Naive thymus-derived CD4-positive, alpha-beta T cell (primary cell): ENCODE measurements at regions not wholly inside any gene's neighbourhood (a gene's known extent, or its start where the extent isn't known, plus 50 kb on each side); places are given as distances from the start of the nearest gene placed in this dataset.

Experiments
- ATAC-seq: fragments of 150-1000 bp; cut with Tn5 transposase; 2 replicates; pipeline ENCODE4 v1.10.0; 2021; ENCODE audit warnings: mild to moderate bottlenecking, moderate library complexity
- CTCF ChIA-PET: fragments of 350-600 bp; sonication (Branson Sonifier 250); formaldehyde crosslinking; loops from one replicate; lab custom pipeline; 2021; ENCODE audit warnings: antibody characterized with exemption; lab: Charles Lee
- POLR2A ChIA-PET: fragments of 350-600 bp; sonication (Branson Sonifier 250); formaldehyde crosslinking; loops from one replicate; lab custom pipeline; 2021; ENCODE audit warnings: antibody characterized with exemption, inconsistent platforms; lab: Charles Lee
- DNase-seq, 9 donors: peaks; one replicate each; pipeline versions ENCODE4 v3.0.0 to v3.0.0-alpha.2; 2020 to 2022; ENCODE audit warnings: mixed read lengths in 1 of 9
- H3K27ac ChIP-seq: one replicate; pipeline ENCODE4 v1.7.0; 2013; ENCODE audit warnings: mild to moderate bottlenecking, low read depth, low read length, moderate library complexity
- H3K27me3 ChIP-seq, 2 donors: one replicate each; pipeline ENCODE4 v1.7.0; 2013; ENCODE audit warnings: low read length in 2 of 2, mild to moderate bottlenecking in 2 of 2, moderate library complexity in 2 of 2; ENCODE audit not compliant: control insufficient read depth in 2 of 2, insufficient read depth in 2 of 2
- H3K36me3 ChIP-seq, 3 experiments: 1 replicate in 2 of 3; 2 replicates in 1 of 3; pipeline ENCODE4 v1.7.0; 2013; ENCODE audit warnings: low read length in 3 of 3, mild to moderate bottlenecking in 3 of 3, moderate library complexity in 1 of 3; ENCODE audit not compliant: insufficient read depth in 3 of 3, control insufficient read depth in 2 of 3
- H3K4me1 ChIP-seq, 2 donors: one replicate each; pipeline ENCODE4 v1.7.0; 2013; ENCODE audit warnings: low read length in 2 of 2, mild to moderate bottlenecking in 2 of 2, moderate library complexity in 1 of 2; ENCODE audit not compliant: control insufficient read depth in 2 of 2, insufficient read depth in 2 of 2
- H3K4me3 ChIP-seq: 2 replicates; pipeline ENCODE4 v1.7.0; 2013; ENCODE audit warnings: mild to moderate bottlenecking, low read length
- H3K9me3 ChIP-seq, 3 experiments: 1 replicate in 2 of 3; 2 replicates in 1 of 3; pipeline ENCODE4 v1.7.0; 2013; ENCODE audit warnings: low read length in 3 of 3; ENCODE audit not compliant: control insufficient read depth in 2 of 3
- H3K27ac Mint-ChIP-seq, 9 donors: one replicate each; pipeline ENCODE4 v1.8.0; 2020 to 2022; ENCODE audit warnings: mixed read lengths in 9 of 9, mild to moderate bottlenecking in 8 of 9, moderate library complexity in 5 of 9, inconsistent platforms in 2 of 9
- H3K27me3 Mint-ChIP-seq, 5 donors: one replicate each; pipeline ENCODE4 v1.8.0; 2021 to 2022; ENCODE audit warnings: mixed read lengths in 5 of 5, mild to moderate bottlenecking in 1 of 5
- H3K36me3 Mint-ChIP-seq, 5 donors: one replicate each; pipeline ENCODE4 v1.8.0; 2020 to 2022; ENCODE audit warnings: mixed read lengths in 5 of 5, mild to moderate bottlenecking in 3 of 5, inconsistent platforms in 1 of 5
- H3K4me1 Mint-ChIP-seq, 7 donors: one replicate each; pipeline ENCODE4 v1.8.0; 2020 to 2022; ENCODE audit warnings: mixed read lengths in 7 of 7, mild to moderate bottlenecking in 3 of 7, inconsistent platforms in 1 of 7
- H3K4me3 Mint-ChIP-seq, 10 donors: one replicate each; pipeline ENCODE4 v1.8.0; 2020 to 2022; ENCODE audit warnings: mild to moderate bottlenecking in 10 of 10, mixed read lengths in 10 of 10, moderate library complexity in 6 of 10, inconsistent platforms in 2 of 10
- H3K9me3 Mint-ChIP-seq, 11 donors: one replicate each; pipeline ENCODE4 v1.8.0; 2020 to 2022; ENCODE audit warnings: mixed read lengths in 11 of 11, mild to moderate bottlenecking in 4 of 11, inconsistent platforms in 1 of 11, moderate library complexity in 1 of 11
- intact Hi-C, 2 donors: fragments of 100-400 bp; cut with micrococcal nuclease; formaldehyde crosslinking; loops; one replicate each; pipeline ENCODE4 v1.15.1; 2023

- no peak for DNase-seq
- Mint-ChIP-seq H3K4me1 (peaks cover 0 to 2% (median 0%) of the 10 kb centered on the region in 7 donors), H3K9me3 (peaks cover 0 to 8% (median 5%) of the 10 kb centered on the region in 11 donors), H3K36me3 (peaks cover 0 to 6% (median 0%) of the 10 kb centered on the region in 5 donors), H3K27me3 (peaks cover 0 to 33% (median 32%) of the 10 kb centered on the region in 5 donors), H3K27ac (no peak overlapping the region), H3K4me3 (no peak overlapping the region)
- POLR2A ChIA-PET, result no interaction called here
- Histone ChIP-seq H3K36me3 (no peaks in the 10 kb centered on the region), H3K9me3 (no peaks in the 10 kb centered on the region), H3K27me3 (no peaks in the 10 kb centered on the region), H3K4me1 (no peaks in the 10 kb centered on the region), H3K27ac (no peak overlapping the region), H3K4me3 (no peak overlapping the region)
- CTCF ChIA-PET, result no interaction called here
- intact Hi-C loops, result no loop called here
- no peak for ATAC-seq
Measured at GRCh38 chr4:17168571-17168970, 270.1 kb upstream of the LDB2 start.

- peaks cover 3 to 33% (median 23%) of the 10 kb centered on the region in 5 donors for H3K27me3 Mint-ChIP-seq
- no peak for DNase-seq
- H3K36me3 Mint-ChIP-seq, result peaks cover 0 to 10% (median 0%) of the 10 kb centered on the region in 5 donors
- peaks cover 0 to 17% (median 7%) of the 10 kb centered on the region in 11 donors for H3K9me3 Mint-ChIP-seq
- Histone ChIP-seq H3K27ac (no peak overlapping the region), H3K27me3 (no peaks in the 10 kb centered on the region), H3K36me3 (no peaks in the 10 kb centered on the region), H3K9me3 (no peaks in the 10 kb centered on the region), H3K4me3 (no peak overlapping the region), H3K4me1 (no peaks in the 10 kb centered on the region)
- POLR2A ChIA-PET, result no interaction called here
- no peak overlapping the region for H3K4me3 Mint-ChIP-seq
- H3K4me1 Mint-ChIP-seq, result peaks cover 0 to 2% (median 0%) of the 10 kb centered on the region in 7 donors
- ATAC-seq, result no peak
- intact Hi-C loops, result no loop called here
- CTCF ChIA-PET, result no interaction called here
- no peak overlapping the region for H3K27ac Mint-ChIP-seq
Measured at GRCh38 chr4:17166954-17167353, 268.5 kb upstream of the LDB2 start.

GRCh38 chr4:17165286-17165685 is 266.8 kb upstream of the LDB2 start:
- ATAC-seq (no peak), DNase-seq (no peak)
- Mint-ChIP-seq H3K4me1 (peaks cover 0 to 13% (median 0%) of the 10 kb centered on the region in 7 donors), H3K9me3 (peaks cover 0 to 33% (median 13%) of the 10 kb centered on the region in 11 donors), H3K36me3 (peaks cover 0 to 25% (median 0%) of the 10 kb centered on the region in 5 donors), H3K27ac (no peak overlapping the region), H3K27me3 (peaks cover 3 to 37% (median 23%) of the 10 kb centered on the region in 5 donors), H3K4me3 (no peak overlapping the region)
- no peak overlapping the region for H3K4me3 ChIP-seq
- no peaks in the 10 kb centered on the region for H3K27me3 ChIP-seq
- H3K27ac ChIP-seq, result no peak overlapping the region
- intact Hi-C loops, result no loop called here
- H3K9me3 ChIP-seq, result no peaks in the 10 kb centered on the region
- POLR2A ChIA-PET, result no interaction called here
- CTCF ChIA-PET, result no interaction called here
- no peaks in the 10 kb centered on the region for H3K4me1 ChIP-seq
- H3K36me3 ChIP-seq, result no peaks in the 10 kb centered on the region

GRCh38 chr4:17164666-17165065 is 266.2 kb upstream of the LDB2 start:
- Mint-ChIP-seq H3K27me3 (peaks cover 3 to 37% (median 23%) of the 10 kb centered on the region in 5 donors), H3K36me3 (peaks cover 0 to 32% (median 0%) of the 10 kb centered on the region in 5 donors), H3K4me3 (no peak overlapping the region), H3K9me3 (peaks cover 2 to 35% (median 16%) of the 10 kb centered on the region in 11 donors), H3K27ac (no peak overlapping the region), H3K4me1 (peaks cover 0 to 16% (median 0%) of the 10 kb centered on the region in 7 donors)
- no peaks in the 10 kb centered on the region for H3K27me3 ChIP-seq
- POLR2A ChIA-PET, result no interaction called here
- no peak overlapping the region for H3K4me3 ChIP-seq
- no peaks in the 10 kb centered on the region for H3K4me1 ChIP-seq
- intact Hi-C loops, result no loop called here
- no peaks in the 10 kb centered on the region for H3K9me3 ChIP-seq
- no peaks in the 10 kb centered on the region for H3K36me3 ChIP-seq
- ATAC-seq (no peak), DNase-seq (no peak)
- H3K27ac ChIP-seq, result no peak overlapping the region
- CTCF ChIA-PET, result no interaction called here

GRCh38 chr4:17163156-17163771 is 264.8 kb upstream of the LDB2 start:
- ChIA-PET POLR2A (no interaction called here), CTCF (no interaction called here)
- Histone ChIP-seq H3K9me3 (no peaks in the 10 kb centered on the region), H3K27ac (no peak overlapping the region), H3K27me3 (no peaks in the 10 kb centered on the region), H3K36me3 (no peaks in the 10 kb centered on the region), H3K4me3 (no peak overlapping the region), H3K4me1 (no peaks in the 10 kb centered on the region)
- Mint-ChIP-seq H3K36me3 (peaks cover 0 to 36% (median 0%) of the 10 kb centered on the region in 5 donors), H3K4me3 (no peak overlapping the region), H3K9me3 (peaks cover 2 to 37% (median 16%) of the 10 kb centered on the region in 11 donors), H3K27me3 (peaks cover 3 to 32% (median 23%) of the 10 kb centered on the region in 5 donors), H3K4me1 (peaks cover 0 to 14% (median 0%) of the 10 kb centered on the region in 7 donors), H3K27ac (no peak overlapping the region)
- no peak for DNase-seq
- no peak for ATAC-seq
- intact Hi-C loops, result no loop called here

GRCh38 chr4:17157304-17157703 is 258.9 kb upstream of the LDB2 start:
- ATAC-seq (no peak), DNase-seq (no peak)
- Histone ChIP-seq H3K4me1 (no peaks in the 10 kb centered on the region), H3K4me3 (no peak overlapping the region), H3K27me3 (no peaks in the 10 kb centered on the region), H3K9me3 (no peaks in the 10 kb centered on the region), H3K36me3 (no peaks in the 10 kb centered on the region), H3K27ac (no peak overlapping the region)
- Mint-ChIP-seq H3K27ac (no peak overlapping the region), H3K9me3 (peaks cover 1 to 27% (median 11%) of the 10 kb centered on the region in 11 donors), H3K4me3 (no peak overlapping the region), H3K27me3 (peaks cover 4 to 12% (median 5%) of the 10 kb centered on the region in 5 donors), H3K36me3 (peaks cover 0 to 29% (median 0%) of the 10 kb centered on the region in 5 donors), H3K4me1 (peaks cover 0 to 17% (median 0%) of the 10 kb centered on the region in 7 donors)
- intact Hi-C loops, result no loop called here
- ChIA-PET POLR2A (no interaction called here), CTCF (no interaction called here)

- Mint-ChIP-seq H3K4me3 (no peak overlapping the region), H3K27me3 (peaks cover 2 to 12% (median 5%) of the 10 kb centered on the region in 5 donors), H3K9me3 (peaks cover 0 to 15% (median 4%) of the 10 kb centered on the region in 11 donors), H3K27ac (no peak overlapping the region), H3K4me1 (peaks cover 0 to 8% (median 0%) of the 10 kb centered on the region in 7 donors), H3K36me3 (peaks cover 0 to 12% (median 0%) of the 10 kb centered on the region in 5 donors)
- Histone ChIP-seq H3K4me3 (no peak overlapping the region), H3K27ac (no peak overlapping the region), H3K9me3 (no peaks in the 10 kb centered on the region), H3K27me3 (no peaks in the 10 kb centered on the region), H3K36me3 (no peaks in the 10 kb centered on the region), H3K4me1 (no peaks in the 10 kb centered on the region)
- intact Hi-C loops, result no loop called here
- ChIA-PET CTCF (no interaction called here), POLR2A (no interaction called here)
- no peak for DNase-seq
- no peak for ATAC-seq
Measured at GRCh38 chr4:17155486-17155885, 257.0 kb upstream of the LDB2 start.
